HG03066 (cell line): ENCODE measurements at regions not wholly inside any gene's neighbourhood (a gene's known extent, or its start where the extent isn't known, plus 50 kb on each side); places are given as distances from the start of the nearest gene placed in this dataset.

Source experiments
- ATAC-seq: cut with Tn5 transposase; IDR thresholded peaks from one replicate; pipeline ENCODE4 v1.9.1; 2021; ENCODE audit warnings: low read depth; ENCODE audit not compliant: unreplicated experiment

DNA sequence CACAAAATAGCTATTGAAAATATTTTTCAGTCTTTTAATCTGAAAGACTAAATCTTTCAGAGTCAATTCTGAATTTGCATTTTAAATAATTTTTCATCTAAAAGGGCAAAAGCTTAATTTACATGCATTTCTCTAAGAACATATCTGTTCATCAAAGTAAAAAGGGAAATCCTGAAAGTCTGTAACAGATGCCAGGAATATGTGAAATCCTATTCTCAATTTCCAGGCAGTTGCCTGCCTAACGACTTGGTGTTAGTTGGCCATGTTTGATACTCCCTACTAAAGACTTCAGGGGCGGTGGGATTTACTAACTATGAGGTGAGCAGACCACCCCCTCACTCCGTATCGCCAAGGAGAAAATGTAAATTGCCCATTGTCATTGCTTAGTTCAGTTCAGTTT lies 136.8 kb downstream of the KIT start:
- ATAC-seq = no peak

DNA sequence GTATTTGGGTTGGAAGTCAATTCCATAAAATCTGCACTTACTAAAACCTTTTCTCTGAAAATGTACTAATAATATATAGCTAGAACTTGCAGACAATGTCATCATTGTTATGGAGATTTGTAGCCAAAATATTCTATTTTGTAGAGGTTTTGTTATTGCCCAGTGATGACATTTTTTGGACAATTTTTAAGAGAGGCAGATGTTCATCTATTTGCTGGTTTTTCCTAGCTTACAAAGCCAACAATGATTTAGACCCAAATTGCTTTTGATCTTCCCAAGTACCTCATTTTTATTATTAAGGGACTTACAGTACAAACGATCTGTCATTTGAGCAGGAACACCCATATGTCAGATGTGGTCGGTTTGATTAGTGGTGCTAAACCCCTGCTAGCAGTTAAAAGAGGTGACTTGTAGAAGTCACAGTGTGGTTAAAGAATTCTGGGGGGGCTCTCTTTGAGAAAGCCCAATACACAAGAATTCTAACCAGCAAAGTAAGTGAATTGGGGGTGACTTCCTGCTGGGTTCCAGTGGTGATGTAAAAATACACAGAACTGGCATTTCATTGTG lies 136.2 kb downstream of the KIT start:
- ATAC-seq = no peak
